ENCODE measurements at regions not wholly inside any gene's neighbourhood (a gene's known extent, or its start where the extent isn't known, plus 50 kb on each side); places are given as distances from the start of the nearest gene placed in this dataset.
A peak's percentile ranks its signal among the peaks of the same experiment; 100 is the strongest.

GRCh38 chr9:99282406-99282805, 60.3 kb downstream of the SEC61B start:
- DNase-seq = no peak

- no peak for DNase-seq
Observed at GRCh38 chr9:99285965-99286364, 63.9 kb downstream of the SEC61B start.

- no peak for DNase-seq
Observed at GRCh38 chr9:99286536-99286935, 64.5 kb downstream of the SEC61B start.

GRCh38 chr9:99287641-99288040, 65.6 kb downstream of the SEC61B start:
- no peak for DNase-seq

GRCh38 chr9:99288830-99289229, 66.7 kb downstream of the SEC61B start:
- DNase-seq = no peak

GRCh38 chr9:99294850-99295461, 72.9 kb downstream of the SEC61B start:
- peak; percentile 8 for DNase-seq

- peak; percentile 10 for DNase-seq
Observed at GRCh38 chr9:99296291-99296951, 74.3 kb downstream of the SEC61B start.

GRCh38 chr9:99298614-99299013, 76.5 kb downstream of the SEC61B start:
- DNase-seq = no peak

- peak; percentile 69 for DNase-seq
Observed at GRCh38 chr9:99299211-99300102, 77.4 kb downstream of the SEC61B start.

- no peak for DNase-seq
Observed at GRCh38 chr9:99300103-99300439, 78.0 kb downstream of the SEC61B start.

- no peak for DNase-seq
Observed at GRCh38 chr9:99300603-99301002, 78.5 kb downstream of the SEC61B start.

- DNase-seq = no peak
Observed at GRCh38 chr9:99303177-99303576, 81.1 kb downstream of the SEC61B start.

GRCh38 chr9:99305124-99305523, 83.0 kb downstream of the SEC61B start:
- DNase-seq = no peak

GRCh38 chr9:99305820-99306811, 84.0 kb downstream of the SEC61B start:
- DNase-seq = no peak

- no peak for DNase-seq
Observed at GRCh38 chr9:99307851-99308250, 85.8 kb downstream of the SEC61B start.

- no peak for DNase-seq
Observed at GRCh38 chr9:99309141-99309939, 87.3 kb downstream of the SEC61B start.

- no peak for DNase-seq
Observed at GRCh38 chr9:99312736-99313135, 90.7 kb downstream of the SEC61B start.

- DNase-seq = no peak
Observed at GRCh38 chr9:99319048-99319447, 97.0 kb downstream of the SEC61B start.

- no peak for DNase-seq
Observed at GRCh38 chr9:99322299-99322698, 100.2 kb downstream of the SEC61B start.

- DNase-seq = peak; percentile 64
Observed at GRCh38 chr9:99326112-99326916, 104.2 kb downstream of the SEC61B start.

GRCh38 chr9:99326917-99327189, 104.8 kb downstream of the SEC61B start:
- DNase-seq = no peak
